Cardiac muscle cell (in vitro differentiated cells and primary cell): ENCODE measurements at regions not wholly inside any gene's neighbourhood (a gene's known extent, or its start where the extent isn't known, plus 50 kb on each side); places are given as distances from the start of the nearest gene placed in this dataset.
A peak's percentile ranks its signal among the peaks of the same experiment; 100 is the strongest.

Experiments used
- DNase-seq, 2 donors: peaks; one replicate each; pipeline versions ENCODE4 v3.0.0 to v3.0.0-alpha.2; 2010 to 2017; ENCODE audit warnings: low read depth in 1 of 2, low spot score in 1 of 2
- H3K27ac ChIP-seq: fragments of 200-600 bp; sonication (generic); 2 replicates; pipeline ENCODE4 v1.5.1; 2016
- H3K27me3 ChIP-seq: fragments of 200-600 bp; sonication (generic); 2 replicates; pipeline ENCODE4 v1.6.0; 2016; ENCODE audit warnings: control low read depth
- H3K36me3 ChIP-seq: fragments of 200-600 bp; sonication (generic); 2 replicates; pipeline ENCODE4 v1.5.1; 2016; ENCODE audit warnings: control low read depth
- H3K4me1 ChIP-seq: fragments of 200-600 bp; sonication (generic); 2 replicates; pipeline ENCODE4 v1.8.1; 2017; ENCODE audit warnings: low read depth, mild to moderate bottlenecking, mixed run types
- H3K4me3 ChIP-seq: fragments of 200-600 bp; sonication (generic); 2 replicates; pipeline ENCODE4 v1.5.1; 2016; ENCODE audit warnings: mild to moderate bottlenecking
- H3K9me3 ChIP-seq: fragments of 200-600 bp; sonication (generic); 2 replicates; pipeline ENCODE4 v1.5.1; 2017; ENCODE audit warnings: low read depth, mild to moderate bottlenecking, control low read depth
- TF ChIP-seq, protein P1 (sequence below): IDR thresholded peaks from 2 replicates; pipeline ENCODE4 v1.5.1; 2012; ENCODE audit warnings: low read depth, mild to moderate bottlenecking, low read length

DNA sequence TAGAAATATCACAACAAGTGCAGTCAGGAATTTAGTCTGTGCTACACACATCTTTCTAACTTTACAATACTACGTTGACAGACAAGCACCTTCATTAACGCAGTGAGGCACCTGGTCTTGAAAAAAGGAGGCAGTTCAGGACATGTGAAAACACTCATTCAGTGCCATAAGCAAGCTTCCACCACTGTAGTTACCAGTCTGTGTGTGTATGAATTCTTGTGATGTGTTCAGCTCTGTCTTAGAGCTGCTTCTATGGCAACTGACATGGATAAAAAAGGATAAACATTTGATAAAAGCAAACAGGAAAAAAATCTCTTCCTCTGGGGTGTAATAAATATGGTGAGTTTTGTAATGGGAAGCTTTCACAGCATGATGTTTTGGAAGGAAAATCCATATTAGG is 623.8 kb upstream of the NXPH2 start:
- DNase-seq, result no peak
- Histone ChIP-seq H3K27me3 (no peaks in the 10 kb centered on the region), H3K4me1 (no peaks in the 10 kb centered on the region), H3K36me3 (no peaks in the 10 kb centered on the region), H3K9me3 (no peaks in the 10 kb centered on the region), H3K27ac (no peak overlapping the region), H3K4me3 (no peak overlapping the region)
- TF ChIP-seq, protein P1, sequence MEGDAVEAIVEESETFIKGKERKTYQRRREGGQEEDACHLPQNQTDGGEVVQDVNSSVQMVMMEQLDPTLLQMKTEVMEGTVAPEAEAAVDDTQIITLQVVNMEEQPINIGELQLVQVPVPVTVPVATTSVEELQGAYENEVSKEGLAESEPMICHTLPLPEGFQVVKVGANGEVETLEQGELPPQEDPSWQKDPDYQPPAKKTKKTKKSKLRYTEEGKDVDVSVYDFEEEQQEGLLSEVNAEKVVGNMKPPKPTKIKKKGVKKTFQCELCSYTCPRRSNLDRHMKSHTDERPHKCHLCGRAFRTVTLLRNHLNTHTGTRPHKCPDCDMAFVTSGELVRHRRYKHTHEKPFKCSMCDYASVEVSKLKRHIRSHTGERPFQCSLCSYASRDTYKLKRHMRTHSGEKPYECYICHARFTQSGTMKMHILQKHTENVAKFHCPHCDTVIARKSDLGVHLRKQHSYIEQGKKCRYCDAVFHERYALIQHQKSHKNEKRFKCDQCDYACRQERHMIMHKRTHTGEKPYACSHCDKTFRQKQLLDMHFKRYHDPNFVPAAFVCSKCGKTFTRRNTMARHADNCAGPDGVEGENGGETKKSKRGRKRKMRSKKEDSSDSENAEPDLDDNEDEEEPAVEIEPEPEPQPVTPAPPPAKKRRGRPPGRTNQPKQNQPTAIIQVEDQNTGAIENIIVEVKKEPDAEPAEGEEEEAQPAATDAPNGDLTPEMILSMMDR, result no peak

DNA sequence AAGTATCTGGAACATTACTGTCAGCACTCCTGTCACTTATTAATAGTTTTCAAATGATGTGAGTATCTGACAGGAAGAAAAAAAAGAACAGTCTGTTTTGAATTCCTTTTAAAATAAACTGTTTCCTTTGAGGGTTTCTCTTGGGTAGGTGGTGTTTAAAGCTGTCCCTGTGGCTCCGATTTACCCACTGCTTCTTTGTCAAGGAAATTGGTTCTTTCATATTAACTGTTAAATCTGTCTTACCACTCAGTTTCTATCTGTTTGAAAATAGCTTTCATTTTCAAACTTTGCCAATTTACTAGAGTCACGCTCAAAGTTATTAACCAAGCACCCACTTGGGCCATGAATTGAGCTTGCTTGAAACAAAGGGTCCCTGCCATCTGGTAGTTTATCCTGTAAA is 614.6 kb upstream of the NXPH2 start:
- Histone ChIP-seq H3K27me3 (no peaks in the 10 kb centered on the region), H3K9me3 (no peaks in the 10 kb centered on the region), H3K4me1 (no peaks in the 10 kb centered on the region), H3K36me3 (no peaks in the 10 kb centered on the region), H3K27ac (no peak overlapping the region), H3K4me3 (no peak overlapping the region)
- no peak for DNase-seq
- TF ChIP-seq, protein P1, result no peak

DNA sequence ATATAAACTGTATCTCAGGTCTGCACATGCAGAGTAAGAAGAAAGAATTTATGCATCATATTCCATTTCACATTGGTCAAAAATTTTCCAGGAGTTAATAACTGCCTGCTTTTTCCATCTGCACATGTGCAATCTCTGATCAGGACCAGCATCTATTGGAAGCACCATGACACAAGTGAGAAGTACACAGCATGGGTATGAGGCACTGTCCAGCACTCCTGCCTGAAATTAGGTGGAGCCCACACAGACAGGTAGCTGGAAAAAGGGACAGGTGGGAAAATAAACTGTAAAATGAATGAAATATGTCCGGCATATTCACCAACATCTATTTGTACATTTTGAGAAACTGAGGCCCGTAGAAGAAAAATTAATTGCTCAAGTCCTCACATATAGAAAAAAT is 609.2 kb upstream of the NXPH2 start:
- no peaks in the 10 kb centered on the region for H3K4me1 ChIP-seq
- no peaks in the 10 kb centered on the region for H3K9me3 ChIP-seq
- no peak overlapping the region for H3K27ac ChIP-seq
- no peaks in the 10 kb centered on the region for H3K36me3 ChIP-seq
- TF ChIP-seq, protein P1, result no peak
- H3K4me3 ChIP-seq, result no peak overlapping the region
- peak in 1 of 2 donors; percentile 1 for DNase-seq
- no peaks in the 10 kb centered on the region for H3K27me3 ChIP-seq

DNA sequence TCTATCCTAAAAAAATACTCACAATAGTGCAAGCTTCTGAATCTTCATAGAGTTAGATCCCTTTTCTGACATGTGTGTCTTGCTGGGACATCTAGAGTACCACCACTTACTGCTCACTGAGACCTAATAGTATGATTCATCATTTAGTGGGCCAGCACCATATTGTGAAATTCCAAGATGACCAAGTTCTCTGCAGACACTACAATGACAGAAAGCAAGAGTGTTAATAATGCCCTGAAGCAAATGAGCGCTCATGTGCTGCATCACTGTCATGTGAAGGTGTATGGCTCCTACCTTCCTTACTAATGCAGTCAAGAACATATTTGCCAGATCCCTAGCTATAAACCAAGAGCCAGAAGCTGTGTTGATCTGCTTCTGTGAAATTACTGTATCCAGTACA is 606.2 kb upstream of the NXPH2 start:
- DNase-seq, result no peak
- Histone ChIP-seq H3K4me1 (no peaks in the 10 kb centered on the region), H3K27ac (no peak overlapping the region), H3K9me3 (no peaks in the 10 kb centered on the region), H3K36me3 (no peaks in the 10 kb centered on the region), H3K27me3 (no peaks in the 10 kb centered on the region), H3K4me3 (no peak overlapping the region)
- TF ChIP-seq, protein P1, result no peak

GRCh38 chr2:139383532-139383931 is 603.3 kb upstream of the NXPH2 start:
- H3K4me3 ChIP-seq, result no peak overlapping the region
- no peaks in the 10 kb centered on the region for H3K4me1 ChIP-seq
- H3K9me3 ChIP-seq, result no peaks in the 10 kb centered on the region
- TF ChIP-seq, protein P1, result no peak
- DNase-seq, result no peak
- H3K36me3 ChIP-seq, result no peaks in the 10 kb centered on the region
- no peaks in the 10 kb centered on the region for H3K27me3 ChIP-seq
- no peak overlapping the region for H3K27ac ChIP-seq

- Histone ChIP-seq H3K27me3 (no peaks in the 10 kb centered on the region), H3K9me3 (no peaks in the 10 kb centered on the region), H3K27ac (no peak overlapping the region), H3K4me1 (no peaks in the 10 kb centered on the region), H3K36me3 (no peaks in the 10 kb centered on the region), H3K4me3 (no peak overlapping the region)
- DNase-seq, result no peak
- TF ChIP-seq, protein P1, result no peak
These were observed 599.9 kb upstream of the NXPH2 start for GRCh38 chr2:139380051-139380450.
